ENCODE measurements at regions not wholly inside any gene's neighbourhood (a gene's known extent, or its start where the extent isn't known, plus 50 kb on each side); places are given as distances from the start of the nearest gene placed in this dataset.

- H3K27ac ChIP-seq (ENCODE audit: low read depth, low read length, poor library complexity, severe bottlenecking): no peak overlapping the region
- no TSS peak for BruUV-seq (replicated peaks)
- H3K4me3 ChIP-seq (ENCODE audit: low read depth, low read length, poor library complexity, severe bottlenecking): no peak overlapping the region
- peaks cover 18% of the 10 kb centered on the region for H3K9me3 ChIP-seq (ENCODE audit: low read depth, low read length, poor library complexity, severe bottlenecking)
- no peaks in the 10 kb centered on the region for H3K27me3 ChIP-seq (replicated peaks; ENCODE audit: insufficient read depth, low read depth, low read length, poor library complexity)
- POLR2A ChIA-PET (ENCODE audit: low non-redundant PET): no interaction called here
- DNase-seq (ENCODE audit: low spot score): no peak
- CTCF ChIA-PET: no interaction called here
- H3K36me3 ChIP-seq (ENCODE audit: insufficient read depth, low read length, poor library complexity, severe bottlenecking): no peaks in the 10 kb centered on the region
- TF ChIP-seq EZH2 (IDR thresholded peaks at IDR 0.05; ENCODE audit: borderline replicate concordance, low read depth, low read length, poor library complexity, severe bottlenecking) (no peak), CTCF (conservative IDR thresholded peaks at IDR 0.05; ENCODE audit: low read depth, low read length) (no peak)
- no peaks in the 10 kb centered on the region for H3K4me1 ChIP-seq (ENCODE audit: insufficient read depth, low read length, poor library complexity, severe bottlenecking)
- intact Hi-C loops (cut with micrococcal nuclease; ENCODE audit: unreplicated experiment): no loop called here
Measured at GRCh38 chr4:43693876-43694275, 754.7 kb downstream of the KCTD8 start.

- DNase-seq (ENCODE audit: low spot score): no peak
- Histone ChIP-seq H3K36me3 (ENCODE audit: insufficient read depth, low read length, poor library complexity, severe bottlenecking) (no peaks in the 10 kb centered on the region), H3K4me3 (ENCODE audit: low read depth, low read length, poor library complexity, severe bottlenecking) (no peak overlapping the region), H3K9me3 (ENCODE audit: low read depth, low read length, poor library complexity, severe bottlenecking) (peaks cover 44% of the 10 kb centered on the region), H3K27me3 (replicated peaks; ENCODE audit: insufficient read depth, low read depth, low read length, poor library complexity) (no peaks in the 10 kb centered on the region), H3K27ac (ENCODE audit: low read depth, low read length, poor library complexity, severe bottlenecking) (no peak overlapping the region), H3K4me1 (ENCODE audit: insufficient read depth, low read length, poor library complexity, severe bottlenecking) (no peaks in the 10 kb centered on the region)
- intact Hi-C loops (cut with micrococcal nuclease; ENCODE audit: unreplicated experiment): no loop called here
- TF ChIP-seq CTCF (conservative IDR thresholded peaks at IDR 0.05; ENCODE audit: low read depth, low read length): no peak
- TF ChIP-seq EZH2 (IDR thresholded peaks at IDR 0.05; ENCODE audit: borderline replicate concordance, low read depth, low read length, poor library complexity, severe bottlenecking): no peak
- POLR2A ChIA-PET (ENCODE audit: low non-redundant PET): no interaction called here
- no TSS peak for BruUV-seq (replicated peaks)
- CTCF ChIA-PET: no interaction called here
Measured at GRCh38 chr4:43709443-43709842, 739.2 kb downstream of the KCTD8 start.

- H3K4me1 ChIP-seq (ENCODE audit: insufficient read depth, low read length, poor library complexity, severe bottlenecking): no peaks in the 10 kb centered on the region
- intact Hi-C loops (cut with micrococcal nuclease; ENCODE audit: unreplicated experiment): no loop called here
- POLR2A ChIA-PET (ENCODE audit: low non-redundant PET): no interaction called here
- CTCF ChIA-PET: no interaction called here
- peaks cover 25% of the 10 kb centered on the region for H3K9me3 ChIP-seq (ENCODE audit: low read depth, low read length, poor library complexity, severe bottlenecking)
- H3K36me3 ChIP-seq (ENCODE audit: insufficient read depth, low read length, poor library complexity, severe bottlenecking): no peaks in the 10 kb centered on the region
- DNase-seq (ENCODE audit: low spot score): no peak
- TF ChIP-seq CTCF (conservative IDR thresholded peaks at IDR 0.05; ENCODE audit: low read depth, low read length) (no peak), EZH2 (IDR thresholded peaks at IDR 0.05; ENCODE audit: borderline replicate concordance, low read depth, low read length, poor library complexity, severe bottlenecking) (no peak)
- no peak overlapping the region for H3K4me3 ChIP-seq (ENCODE audit: low read depth, low read length, poor library complexity, severe bottlenecking)
- H3K27ac ChIP-seq (ENCODE audit: low read depth, low read length, poor library complexity, severe bottlenecking): no peak overlapping the region
- H3K27me3 ChIP-seq (replicated peaks; ENCODE audit: insufficient read depth, low read depth, low read length, poor library complexity): no peaks in the 10 kb centered on the region
- BruUV-seq (replicated peaks): no TSS peak
Measured at GRCh38 chr4:43716721-43717395, 731.8 kb downstream of the KCTD8 start.
